MM.1S (cell line): ENCODE measurements at regions not wholly inside any gene's neighbourhood (a gene's known extent, or its start where the extent isn't known, plus 50 kb on each side); places are given as distances from the start of the nearest gene placed in this dataset.
"Not testable (repeated sequence)": the region's sequence is repeated elsewhere in the genome, so short reads cannot be mapped to it uniquely, and the experiment has no call there.

Experiments
- DNase-seq: peaks from one replicate; pipeline ENCODE4 v3.0.0-alpha.2; 2015
- H2AFZ ChIP-seq: fragments of 300-600 bp; sonication (generic); 2 replicates; pipeline ENCODE4 v1.6.0; 2016; ENCODE audit warnings: antibody characterized with exemption, low read length
- H3F3A ChIP-seq: fragments of 300-600 bp; sonication (generic); 2 replicates; pipeline ENCODE4 v1.6.1; 2016; ENCODE audit warnings: mild to moderate bottlenecking, antibody characterized with exemption, low read length, moderate library complexity, mixed read lengths; ENCODE audit not compliant: insufficient read depth
- H3K27ac ChIP-seq: fragments of 300-600 bp; sonication (generic); 2 replicates; pipeline ENCODE4 v1.5.1; 2016; ENCODE audit warnings: mild to moderate bottlenecking, low read length
- H3K27me3 ChIP-seq: fragments of 300-600 bp; sonication (generic); replicated peaks from 2 replicates; pipeline ENCODE4 v1.6.0; 2016; ENCODE audit warnings: low read length; ENCODE audit not compliant: insufficient read depth
- H3K36me3 ChIP-seq: fragments of 300-600 bp; sonication (generic); replicated peaks from 2 replicates; pipeline ENCODE4 v1.6.1; 2016; ENCODE audit warnings: mild to moderate bottlenecking, low read length, mixed read lengths; ENCODE audit not compliant: insufficient read depth
- H3K4me1 ChIP-seq: fragments of 300-600 bp; sonication (generic); 2 replicates; pipeline ENCODE4 v1.6.1; 2016; ENCODE audit warnings: low read length, mixed read lengths
- H3K4me2 ChIP-seq: fragments of 300-600 bp; sonication (generic); 2 replicates; pipeline ENCODE4 v1.6.0; 2016; ENCODE audit warnings: low read depth, low read length
- H3K4me3 ChIP-seq: fragments of 300-600 bp; sonication (generic); 2 replicates; pipeline ENCODE4 v1.5.1; 2016; ENCODE audit warnings: low read length, mixed read lengths
- H3K79me2 ChIP-seq: fragments of 300-600 bp; sonication (generic); 2 replicates; pipeline ENCODE4 v1.6.1; 2016; ENCODE audit warnings: mixed run types, low read length, mixed read lengths
- H3K9ac ChIP-seq: fragments of 300-600 bp; sonication (generic); 2 replicates; pipeline ENCODE4 v1.6.1; 2016; ENCODE audit warnings: low read length, mixed read lengths
- H3K9me2 ChIP-seq: fragments of 300-600 bp; sonication (generic); replicated peaks from 2 replicates; pipeline ENCODE4 v1.6.1; 2016; ENCODE audit warnings: mild to moderate bottlenecking, low read length, mixed read lengths; ENCODE audit not compliant: insufficient read depth
- H3K9me3 ChIP-seq: fragments of 300-600 bp; sonication (generic); replicated peaks from 2 replicates; pipeline ENCODE4 v1.6.1; 2016; ENCODE audit warnings: mild to moderate bottlenecking, low read length, mixed read lengths; ENCODE audit not compliant: insufficient read depth
- H4K20me1 ChIP-seq: fragments of 300-600 bp; sonication (generic); 2 replicates; pipeline ENCODE4 v1.6.1; 2016; ENCODE audit warnings: mild to moderate bottlenecking, low read length, moderate library complexity, mixed read lengths; ENCODE audit not compliant: insufficient read depth
- EZH2 ChIP-seq: fragments of 300-600 bp; sonication (generic); optimal IDR thresholded peaks from 2 replicates; pipeline ENCODE3; 2017; ENCODE audit warnings: low read depth, mild to moderate bottlenecking, antibody characterized with exemption, low read length, mixed read lengths
- EZH2phosphoT487 ChIP-seq: fragments of 300-600 bp; sonication (generic); IDR thresholded peaks from 2 replicates; pipeline ENCODE4 v1.6.1; 2018; ENCODE audit warnings: antibody characterized with exemption, low read length
- TF ChIP-seq, protein P1 (sequence below): fragments of 300-600 bp; sonication (generic); IDR thresholded peaks from 2 replicates; pipeline ENCODE4 v1.5.1; 2016; ENCODE audit warnings: antibody characterized with exemption, low read length, mixed read lengths

DNA sequence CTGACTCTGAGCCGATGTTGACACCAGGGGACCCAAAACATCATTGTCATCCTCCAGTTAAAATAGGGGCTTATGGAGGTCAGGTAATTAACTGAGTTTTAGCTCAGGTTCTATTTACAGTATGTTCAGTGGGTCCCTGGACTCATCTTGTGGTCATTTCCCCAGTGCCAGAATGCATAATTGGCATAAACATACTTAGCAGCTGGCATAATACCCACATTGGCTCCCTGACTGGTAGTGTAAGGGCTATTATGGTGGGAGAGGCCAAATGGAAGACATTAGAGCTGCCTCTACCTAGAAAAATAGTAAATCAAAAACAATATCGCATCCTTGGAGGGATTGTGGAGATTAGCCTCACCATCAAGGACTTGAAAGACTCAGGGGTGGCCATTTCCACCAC is 350.9 kb downstream of the C12orf75 start:
- TF ChIP-seq EZH2 = no peak
- TF ChIP-seq, protein P1, sequence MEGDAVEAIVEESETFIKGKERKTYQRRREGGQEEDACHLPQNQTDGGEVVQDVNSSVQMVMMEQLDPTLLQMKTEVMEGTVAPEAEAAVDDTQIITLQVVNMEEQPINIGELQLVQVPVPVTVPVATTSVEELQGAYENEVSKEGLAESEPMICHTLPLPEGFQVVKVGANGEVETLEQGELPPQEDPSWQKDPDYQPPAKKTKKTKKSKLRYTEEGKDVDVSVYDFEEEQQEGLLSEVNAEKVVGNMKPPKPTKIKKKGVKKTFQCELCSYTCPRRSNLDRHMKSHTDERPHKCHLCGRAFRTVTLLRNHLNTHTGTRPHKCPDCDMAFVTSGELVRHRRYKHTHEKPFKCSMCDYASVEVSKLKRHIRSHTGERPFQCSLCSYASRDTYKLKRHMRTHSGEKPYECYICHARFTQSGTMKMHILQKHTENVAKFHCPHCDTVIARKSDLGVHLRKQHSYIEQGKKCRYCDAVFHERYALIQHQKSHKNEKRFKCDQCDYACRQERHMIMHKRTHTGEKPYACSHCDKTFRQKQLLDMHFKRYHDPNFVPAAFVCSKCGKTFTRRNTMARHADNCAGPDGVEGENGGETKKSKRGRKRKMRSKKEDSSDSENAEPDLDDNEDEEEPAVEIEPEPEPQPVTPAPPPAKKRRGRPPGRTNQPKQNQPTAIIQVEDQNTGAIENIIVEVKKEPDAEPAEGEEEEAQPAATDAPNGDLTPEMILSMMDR = no peak
- TF ChIP-seq EZH2phosphoT487 = no peak
- no peaks in the 10 kb centered on the region for H4K20me1 ChIP-seq
- no peaks in the 10 kb centered on the region for H3K4me1 ChIP-seq
- H3K4me3 ChIP-seq = no peak overlapping the region
- no peaks in the 10 kb centered on the region for H3K79me2 ChIP-seq
- no peak for DNase-seq
- no peak overlapping the region for H3K4me2 ChIP-seq
- H3K9me2 ChIP-seq = no peaks in the 10 kb centered on the region
- no peak overlapping the region for H2AFZ ChIP-seq
- H3K9me3 ChIP-seq = no peaks in the 10 kb centered on the region
- H3F3A ChIP-seq = no peaks in the 10 kb centered on the region
- no peaks in the 10 kb centered on the region for H3K27me3 ChIP-seq
- H3K9ac ChIP-seq = no peak overlapping the region
- H3K27ac ChIP-seq = no peak overlapping the region
- no peaks in the 10 kb centered on the region for H3K36me3 ChIP-seq

DNA sequence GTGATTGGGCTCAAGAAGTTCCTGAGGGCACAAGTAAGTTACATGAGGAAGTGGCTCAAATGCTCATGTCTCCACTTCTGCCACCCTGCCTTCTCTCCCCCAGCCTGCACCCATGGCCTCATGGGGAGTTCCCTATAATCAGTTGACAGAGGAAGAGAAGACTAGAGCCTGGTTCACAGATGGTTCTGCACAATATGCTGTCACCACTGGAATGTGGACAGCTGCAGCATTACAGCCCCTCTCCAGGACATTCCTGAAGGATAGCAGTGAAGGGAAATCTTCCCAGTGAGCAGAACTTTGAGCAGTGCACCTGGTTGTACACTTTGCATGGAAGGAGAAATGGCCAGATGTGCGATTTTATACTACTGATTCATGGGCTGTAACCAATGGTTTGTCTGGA is 352.3 kb downstream of the C12orf75 start:
- H3K4me2 ChIP-seq = not testable (repeated sequence)

DNA sequence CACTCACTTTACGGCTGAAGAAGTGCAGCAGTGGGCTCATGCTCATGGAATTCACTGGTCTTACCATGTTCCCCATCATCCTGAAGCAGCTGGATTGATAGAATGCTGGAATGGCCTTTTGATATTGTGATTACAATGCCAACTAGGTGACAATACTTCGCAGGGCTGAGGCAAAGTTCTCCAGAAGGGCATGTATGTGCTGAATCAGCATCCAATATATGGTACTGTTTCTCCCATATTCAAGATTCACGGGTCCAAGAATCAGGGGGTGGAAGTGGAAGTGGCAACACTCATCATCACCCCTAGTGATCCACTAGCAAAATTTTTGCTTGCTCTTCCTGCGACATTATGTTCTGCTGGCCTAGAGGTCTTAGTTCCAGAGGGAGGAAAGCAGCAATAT is 353.3 kb downstream of the C12orf75 start:
- H3K79me2 ChIP-seq, H4K20me1 ChIP-seq, DNase-seq, H3K9me3 ChIP-seq, H3K36me3 ChIP-seq, H3K4me1 ChIP-seq, H3K4me2 ChIP-seq, H3K4me3 ChIP-seq, H3K27me3 ChIP-seq, H3K9ac ChIP-seq, H2AFZ ChIP-seq, H3K9me2 ChIP-seq, H3F3A ChIP-seq, H3K27ac ChIP-seq: not testable (repeated sequence)

More for the DNA sequence above, 352.3 kb downstream of the C12orf75 start:
- DNase-seq, H3K27ac ChIP-seq, H3K79me2 ChIP-seq, H3K9me3 ChIP-seq, H4K20me1 ChIP-seq, H3K27me3 ChIP-seq, H3K4me1 ChIP-seq, H3F3A ChIP-seq, H2AFZ ChIP-seq, H3K36me3 ChIP-seq, H3K9me2 ChIP-seq, H3K4me3 ChIP-seq, H3K9ac ChIP-seq: not testable (repeated sequence)

DNA sequence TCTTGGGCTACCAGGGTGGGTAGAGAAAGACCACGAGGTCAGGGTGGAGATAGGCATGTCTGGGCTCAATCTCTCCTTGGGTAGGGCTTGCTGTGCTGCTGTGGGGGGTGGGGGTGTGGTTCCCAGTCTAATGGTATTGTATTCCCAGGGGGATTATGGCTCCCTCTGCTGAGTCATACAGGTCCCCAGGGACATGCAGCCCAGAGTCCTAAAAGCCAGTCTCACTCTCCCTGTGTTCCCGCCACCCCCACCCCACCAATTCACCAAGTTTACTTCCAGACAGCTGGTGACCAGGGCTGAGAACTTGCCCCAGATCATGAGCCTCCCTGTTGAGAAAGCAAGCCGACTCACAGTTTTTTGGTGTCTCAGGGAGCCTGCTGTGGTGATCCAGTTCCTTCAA is 367.6 kb downstream of the C12orf75 start:
- Histone ChIP-seq H3K9me2 (no peaks in the 10 kb centered on the region), H4K20me1 (no peaks in the 10 kb centered on the region), H3K27ac (no peak overlapping the region), H3K9ac (no peak overlapping the region), H3K4me3 (no peak overlapping the region), H2AFZ (no peak overlapping the region), H3K4me2 (no peak overlapping the region), H3F3A (no peaks in the 10 kb centered on the region; the same call in 1 of the 2 replicates), H3K79me2 (no peaks in the 10 kb centered on the region), H3K4me1 (peaks cover 12% of the 10 kb centered on the region), H3K27me3 (no peaks in the 10 kb centered on the region), H3K9me3 (no peaks in the 10 kb centered on the region), H3K36me3 (no peaks in the 10 kb centered on the region)
- TF ChIP-seq, protein P1 = no peak
- DNase-seq = no peak
